Ascending aorta (tissue), 2 donors: ENCODE measurements at regions not wholly inside any gene's neighbourhood (a gene's known extent, or its start where the extent isn't known, plus 50 kb on each side); places are given as distances from the start of the nearest gene placed in this dataset.

ENCODE experiments used
- DNase-seq, 2 donors: peaks; one replicate each; pipeline ENCODE4 v3.0.0-alpha.2; 2019; ENCODE audit warnings: low spot score in 2 of 2
- H3K27ac ChIP-seq, 2 donors: fragments of 200-600 bp; sonication (generic); one replicate each; pipeline ENCODE4 v1.5.1; 2016 to 2017; ENCODE audit warnings: mild to moderate bottlenecking in 1 of 2
- H3K27me3 ChIP-seq: fragments of 200-600 bp; sonication (generic); one replicate; pipeline ENCODE4 v1.5.1; 2017
- H3K36me3 ChIP-seq, 2 donors: fragments of 200-600 bp; sonication (generic); one replicate each; pipeline ENCODE4 v1.5.1; 2016
- H3K4me1 ChIP-seq, 2 donors: fragments of 200-600 bp; sonication (generic); one replicate each; pipeline ENCODE4 v1.5.1; 2016 to 2017; ENCODE audit warnings: mild to moderate bottlenecking in 1 of 2
- H3K4me3 ChIP-seq, 2 donors: fragments of 200-600 bp; sonication (generic); one replicate each; pipeline ENCODE4 v1.5.1; 2016 to 2017; ENCODE audit warnings: mild to moderate bottlenecking in 1 of 2
- H3K9me3 ChIP-seq, 2 donors: fragments of 200-600 bp; sonication (generic); one replicate each; pipeline ENCODE4 v1.5.1; 2016
- intact Hi-C: fragments of 100-400 bp; cut with DNase I; formaldehyde crosslinking; loops from one replicate; pipeline ENCODE4 v1.15.1; 2023
- TF ChIP-seq, protein P1 (sequence below), 3 experiments: fragments of 200-600 bp in 2 of 3; fragments of 450-650 bp in 1 of 3; sonication (generic) in 2 of 3; IDR thresholded peaks; one replicate each; pipeline ENCODE4 v1.5.1; 2016 to 2019; ENCODE audit warnings: antibody characterized with exemption in 3 of 3, mild to moderate bottlenecking in 1 of 3, moderate library complexity in 1 of 3

DNA sequence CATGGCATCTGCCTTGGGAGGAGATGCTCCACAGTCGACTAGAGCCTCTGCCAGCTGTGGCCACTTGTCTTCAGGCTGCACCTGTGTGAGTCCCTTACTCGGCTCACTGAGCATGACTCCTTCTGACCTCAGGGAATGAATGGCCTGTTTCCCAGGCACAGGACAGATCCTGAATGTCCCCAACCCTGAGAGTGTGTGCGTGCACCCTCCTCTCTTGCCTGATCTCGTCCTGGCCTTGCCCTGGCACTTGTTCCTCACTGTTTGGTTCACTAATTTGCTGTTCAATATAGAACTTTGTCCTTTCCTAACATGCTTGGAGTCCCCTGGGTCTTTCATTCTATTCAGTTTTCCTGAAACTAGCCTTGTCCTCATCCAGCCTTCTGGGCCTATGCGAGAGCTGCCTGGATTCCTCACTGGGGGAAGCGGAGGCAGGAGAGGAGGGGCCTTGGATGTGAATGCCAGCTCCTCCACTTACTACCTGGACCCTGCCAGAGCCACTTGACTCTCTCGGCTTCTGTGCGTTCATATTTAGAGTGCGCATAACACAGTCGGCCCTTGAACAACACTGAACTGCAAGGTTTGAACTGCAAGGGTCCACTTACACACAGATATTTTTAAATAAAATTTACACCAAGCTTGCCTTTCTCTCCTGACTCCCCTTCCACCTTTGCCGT is 184.8 kb downstream of the ACKR3 start:
- H3K27me3 ChIP-seq, result no peaks in the 10 kb centered on the region
- H3K36me3 ChIP-seq, result no peaks in the 10 kb centered on the region
- H3K27ac ChIP-seq, result no peak overlapping the region
- TF ChIP-seq, protein P1, sequence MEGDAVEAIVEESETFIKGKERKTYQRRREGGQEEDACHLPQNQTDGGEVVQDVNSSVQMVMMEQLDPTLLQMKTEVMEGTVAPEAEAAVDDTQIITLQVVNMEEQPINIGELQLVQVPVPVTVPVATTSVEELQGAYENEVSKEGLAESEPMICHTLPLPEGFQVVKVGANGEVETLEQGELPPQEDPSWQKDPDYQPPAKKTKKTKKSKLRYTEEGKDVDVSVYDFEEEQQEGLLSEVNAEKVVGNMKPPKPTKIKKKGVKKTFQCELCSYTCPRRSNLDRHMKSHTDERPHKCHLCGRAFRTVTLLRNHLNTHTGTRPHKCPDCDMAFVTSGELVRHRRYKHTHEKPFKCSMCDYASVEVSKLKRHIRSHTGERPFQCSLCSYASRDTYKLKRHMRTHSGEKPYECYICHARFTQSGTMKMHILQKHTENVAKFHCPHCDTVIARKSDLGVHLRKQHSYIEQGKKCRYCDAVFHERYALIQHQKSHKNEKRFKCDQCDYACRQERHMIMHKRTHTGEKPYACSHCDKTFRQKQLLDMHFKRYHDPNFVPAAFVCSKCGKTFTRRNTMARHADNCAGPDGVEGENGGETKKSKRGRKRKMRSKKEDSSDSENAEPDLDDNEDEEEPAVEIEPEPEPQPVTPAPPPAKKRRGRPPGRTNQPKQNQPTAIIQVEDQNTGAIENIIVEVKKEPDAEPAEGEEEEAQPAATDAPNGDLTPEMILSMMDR (IDR thresholded peaks at IDR 0.05), result no peak
- no peaks in the 10 kb centered on the region for H3K4me1 ChIP-seq
- H3K4me3 ChIP-seq, result no peak overlapping the region
- H3K9me3 ChIP-seq, result no peaks in the 10 kb centered on the region
- no peak for DNase-seq
- intact Hi-C loops, result no loop called here

GRCh38 chr2:236755278-236755840 is 185.7 kb downstream of the ACKR3 start:
- TF ChIP-seq, protein P1 (IDR thresholded peaks at IDR 0.05), result no peak
- H3K4me3 ChIP-seq, result no peak overlapping the region
- intact Hi-C loops, result no loop called here
- H3K27ac ChIP-seq, result no peak overlapping the region
- H3K36me3 ChIP-seq, result no peaks in the 10 kb centered on the region
- H3K27me3 ChIP-seq, result no peaks in the 10 kb centered on the region
- no peaks in the 10 kb centered on the region for H3K9me3 ChIP-seq
- DNase-seq, result no peak
- no peaks in the 10 kb centered on the region for H3K4me1 ChIP-seq

- TF ChIP-seq, protein P1 (IDR thresholded peaks at IDR 0.05), result no peak
- Histone ChIP-seq H3K27ac (no peak overlapping the region), H3K9me3 (no peaks in the 10 kb centered on the region), H3K4me1 (no peaks in the 10 kb centered on the region), H3K27me3 (no peaks in the 10 kb centered on the region), H3K4me3 (no peak overlapping the region), H3K36me3 (no peaks in the 10 kb centered on the region)
- intact Hi-C loops, result no loop called here
- no peak for DNase-seq
Observed at GRCh38 chr2:236758406-236758805, 188.8 kb downstream of the ACKR3 start.

- TF ChIP-seq, protein P1 (IDR thresholded peaks at IDR 0.05), result no peak
- H3K27me3 ChIP-seq, result no peaks in the 10 kb centered on the region
- DNase-seq, result no peak
- H3K36me3 ChIP-seq, result no peaks in the 10 kb centered on the region
- intact Hi-C loops, result no loop called here
- H3K4me3 ChIP-seq, result no peak overlapping the region
- no peak overlapping the region for H3K27ac ChIP-seq
- no peaks in the 10 kb centered on the region for H3K9me3 ChIP-seq
- H3K4me1 ChIP-seq, result no peaks in the 10 kb centered on the region
Observed at GRCh38 chr2:236760246-236760645, 190.6 kb downstream of the ACKR3 start.

DNA sequence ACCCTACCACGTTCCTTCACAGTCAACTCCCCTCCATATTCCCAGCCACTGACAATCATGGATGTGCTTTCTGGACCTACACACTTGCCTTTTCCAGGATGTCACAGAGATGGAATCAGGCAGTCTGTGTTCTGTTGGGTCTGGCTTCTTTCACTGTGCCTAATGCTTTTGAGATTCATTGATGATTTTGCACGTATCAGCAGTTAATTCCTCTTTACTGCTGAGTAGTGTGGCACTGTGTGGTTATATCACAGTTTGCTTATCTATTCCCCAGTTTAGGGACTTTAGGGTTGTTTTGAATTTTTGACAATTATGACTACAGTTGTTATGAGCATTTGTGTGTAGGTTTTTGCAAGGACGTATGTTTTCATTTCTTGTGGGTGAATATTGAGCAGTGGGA is 191.7 kb downstream of the ACKR3 start:
- H3K27me3 ChIP-seq, result no peaks in the 10 kb centered on the region
- TF ChIP-seq, protein P1 (IDR thresholded peaks at IDR 0.05), result no peak
- no peaks in the 10 kb centered on the region for H3K9me3 ChIP-seq
- H3K36me3 ChIP-seq, result no peaks in the 10 kb centered on the region
- H3K27ac ChIP-seq, result no peak overlapping the region
- DNase-seq, result no peak
- no peaks in the 10 kb centered on the region for H3K4me1 ChIP-seq
- intact Hi-C loops, result no loop called here
- H3K4me3 ChIP-seq, result no peak overlapping the region
